Coronary artery (tissue), 2 donors: ENCODE measurements at regions not wholly inside any gene's neighbourhood (a gene's known extent, or its start where the extent isn't known, plus 50 kb on each side); places are given as distances from the start of the nearest gene placed in this dataset.
"Not testable (repeated sequence)": the region's sequence is repeated elsewhere in the genome, so short reads cannot be mapped to it uniquely, and the experiment has no call there.

Source experiments
- DNase-seq: peaks from one replicate; pipeline ENCODE4 v3.0.0-alpha.2; 2017; ENCODE audit warnings: low spot score
- H3K27ac ChIP-seq, 2 donors: fragments of 200-600 bp; sonication (generic); one replicate each; pipeline ENCODE4 v1.5.1; 2016 to 2019
- H3K4me3 ChIP-seq: fragments of 200-600 bp; sonication (generic); 2 replicates; pipeline ENCODE4 v1.5.1; 2016; ENCODE audit warnings: mild to moderate bottlenecking, moderate library complexity
- TF ChIP-seq, protein P1 (sequence below): fragments of 200-600 bp; sonication (generic); IDR thresholded peaks from one replicate; pipeline ENCODE4 v1.5.1; 2019; ENCODE audit warnings: antibody characterized with exemption

DNA sequence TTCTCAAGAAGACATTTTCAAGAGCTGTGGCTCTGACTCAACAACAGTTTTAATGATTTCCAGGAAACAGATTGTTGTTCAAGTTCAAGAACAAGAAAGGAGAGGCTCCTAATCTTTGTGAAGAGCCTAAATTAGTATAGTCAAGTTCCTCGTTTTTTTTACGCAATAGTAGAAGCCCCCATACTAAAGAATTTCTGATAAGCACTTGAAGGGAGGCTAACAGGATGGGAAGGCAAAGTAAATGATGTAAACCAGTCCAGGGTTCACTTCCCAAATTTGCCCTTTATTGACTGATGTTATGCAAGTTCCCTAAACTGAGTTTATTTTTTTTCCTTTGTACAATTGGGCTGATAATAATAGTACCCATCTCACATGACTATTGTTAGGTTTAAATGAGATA lies 178.2 kb downstream of the RTL9 start:
- no peak for DNase-seq
- no peak overlapping the region for H3K27ac ChIP-seq
- H3K4me3 ChIP-seq, result no peak overlapping the region
- TF ChIP-seq, protein P1, sequence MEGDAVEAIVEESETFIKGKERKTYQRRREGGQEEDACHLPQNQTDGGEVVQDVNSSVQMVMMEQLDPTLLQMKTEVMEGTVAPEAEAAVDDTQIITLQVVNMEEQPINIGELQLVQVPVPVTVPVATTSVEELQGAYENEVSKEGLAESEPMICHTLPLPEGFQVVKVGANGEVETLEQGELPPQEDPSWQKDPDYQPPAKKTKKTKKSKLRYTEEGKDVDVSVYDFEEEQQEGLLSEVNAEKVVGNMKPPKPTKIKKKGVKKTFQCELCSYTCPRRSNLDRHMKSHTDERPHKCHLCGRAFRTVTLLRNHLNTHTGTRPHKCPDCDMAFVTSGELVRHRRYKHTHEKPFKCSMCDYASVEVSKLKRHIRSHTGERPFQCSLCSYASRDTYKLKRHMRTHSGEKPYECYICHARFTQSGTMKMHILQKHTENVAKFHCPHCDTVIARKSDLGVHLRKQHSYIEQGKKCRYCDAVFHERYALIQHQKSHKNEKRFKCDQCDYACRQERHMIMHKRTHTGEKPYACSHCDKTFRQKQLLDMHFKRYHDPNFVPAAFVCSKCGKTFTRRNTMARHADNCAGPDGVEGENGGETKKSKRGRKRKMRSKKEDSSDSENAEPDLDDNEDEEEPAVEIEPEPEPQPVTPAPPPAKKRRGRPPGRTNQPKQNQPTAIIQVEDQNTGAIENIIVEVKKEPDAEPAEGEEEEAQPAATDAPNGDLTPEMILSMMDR, result no peak

DNA sequence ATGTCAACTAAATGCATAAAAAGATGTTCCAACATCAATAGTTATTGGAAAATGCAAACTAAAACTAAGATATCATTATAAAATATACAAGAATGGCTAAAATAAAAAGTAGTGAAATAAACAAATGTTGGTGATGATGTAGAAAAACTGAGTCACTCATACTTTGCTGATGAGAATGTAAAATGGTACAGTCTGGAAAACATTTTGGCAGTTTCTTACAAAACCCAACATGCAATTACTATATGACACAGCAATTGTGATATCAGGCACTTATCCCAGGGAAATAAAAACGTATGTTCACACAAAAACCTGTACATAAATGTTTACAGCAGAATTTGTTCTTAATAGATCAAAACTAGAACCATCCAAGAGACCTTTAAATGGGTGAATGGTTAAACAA lies 182.6 kb downstream of the RTL9 start:
- TF ChIP-seq, protein P1, result no peak
- H3K4me3 ChIP-seq, result no peak overlapping the region
- H3K27ac ChIP-seq, result no peak overlapping the region
- DNase-seq, result no peak

DNA sequence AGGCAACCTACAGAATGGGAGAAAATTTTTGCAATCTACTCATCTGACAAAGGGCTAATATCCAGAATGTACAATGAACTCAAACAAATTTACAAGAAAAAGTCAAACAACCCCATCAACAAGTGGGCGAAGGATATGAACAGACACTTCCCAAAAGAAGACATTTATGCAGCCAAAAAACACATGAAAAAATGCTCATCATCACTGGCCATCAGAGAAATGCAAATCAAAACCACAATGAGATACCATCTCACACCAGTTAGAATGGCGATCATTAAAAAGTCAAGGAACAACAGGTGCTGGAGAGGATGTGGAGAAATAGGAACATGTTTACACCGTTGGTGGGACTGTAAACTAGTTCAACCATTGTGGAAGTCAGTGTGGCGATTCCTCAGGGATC lies 192.2 kb downstream of the RTL9 start:
- not testable (repeated sequence) for H3K4me3 ChIP-seq, H3K27ac ChIP-seq, DNase-seq

DNA sequence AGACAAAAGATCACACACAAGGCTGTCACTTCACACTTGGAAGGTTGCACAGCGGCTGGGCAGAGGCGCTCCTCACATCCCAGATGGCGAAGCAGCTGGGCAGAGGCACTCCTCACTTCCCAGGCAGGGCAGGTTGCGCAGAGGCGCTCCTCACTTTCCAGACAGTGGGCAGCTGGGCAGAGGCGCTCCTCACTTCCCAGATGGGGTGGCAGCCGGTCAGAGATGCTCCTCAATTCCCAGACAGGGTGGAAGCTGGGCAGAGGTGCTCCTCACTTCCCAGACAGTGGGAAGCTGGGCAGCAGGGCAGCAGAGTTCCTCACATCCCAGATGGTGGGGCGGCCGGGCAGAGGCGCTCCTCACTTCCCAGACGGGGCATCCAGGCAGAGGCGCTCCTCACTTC lies 199.2 kb downstream of the RTL9 start:
- Histone ChIP-seq H3K4me3 (no peak overlapping the region), H3K27ac (no peak overlapping the region)
- TF ChIP-seq, protein P1, result no peak
- no peak for DNase-seq

DNA sequence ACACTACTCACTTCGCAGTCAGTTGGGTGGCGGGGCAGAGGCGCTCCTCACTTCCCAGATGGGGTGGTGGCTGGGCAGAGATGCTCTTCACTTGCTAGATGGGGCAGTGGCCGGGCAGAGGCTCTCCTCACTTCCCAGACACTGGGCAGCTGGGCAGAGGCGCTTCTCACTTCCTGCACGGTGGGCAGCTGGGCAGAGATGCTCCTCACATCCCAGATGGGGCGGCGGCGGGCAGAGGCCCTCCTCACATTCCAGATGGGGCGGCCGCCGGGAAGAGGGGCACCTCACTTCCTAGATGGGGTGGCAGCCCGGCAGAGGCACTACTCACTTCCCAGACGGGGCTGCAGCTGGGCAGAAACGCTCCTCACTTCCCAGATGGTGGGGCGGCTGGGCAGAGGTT lies 199.8 kb downstream of the RTL9 start:
- no peak for DNase-seq
- no peak overlapping the region for H3K27ac ChIP-seq
- TF ChIP-seq, protein P1, result no peak
- no peak overlapping the region for H3K4me3 ChIP-seq

DNA sequence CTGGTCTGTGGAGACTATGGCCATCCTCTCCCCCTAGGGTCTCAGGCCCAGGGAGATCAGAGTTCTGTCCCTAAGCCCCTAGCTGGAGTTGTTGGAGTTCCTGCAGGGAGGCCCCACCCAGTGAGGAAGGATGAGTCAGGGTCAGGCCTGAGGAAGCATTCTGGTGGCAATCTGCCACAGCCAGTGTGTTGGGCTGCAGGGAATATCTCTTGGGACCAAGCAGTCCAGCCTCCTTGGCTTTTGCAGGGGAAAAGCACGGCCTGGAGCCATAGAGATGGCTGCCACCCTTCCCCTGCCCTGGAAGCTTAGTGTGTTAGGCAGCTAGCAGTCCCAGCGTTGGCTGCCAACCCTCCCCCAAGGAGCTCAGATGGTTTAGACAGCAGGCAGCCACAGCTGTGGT lies 202.4 kb downstream of the RTL9 start:
- TF ChIP-seq, protein P1, result no peak
- DNase-seq, result no peak
- no peak overlapping the region for H3K27ac ChIP-seq

DNA sequence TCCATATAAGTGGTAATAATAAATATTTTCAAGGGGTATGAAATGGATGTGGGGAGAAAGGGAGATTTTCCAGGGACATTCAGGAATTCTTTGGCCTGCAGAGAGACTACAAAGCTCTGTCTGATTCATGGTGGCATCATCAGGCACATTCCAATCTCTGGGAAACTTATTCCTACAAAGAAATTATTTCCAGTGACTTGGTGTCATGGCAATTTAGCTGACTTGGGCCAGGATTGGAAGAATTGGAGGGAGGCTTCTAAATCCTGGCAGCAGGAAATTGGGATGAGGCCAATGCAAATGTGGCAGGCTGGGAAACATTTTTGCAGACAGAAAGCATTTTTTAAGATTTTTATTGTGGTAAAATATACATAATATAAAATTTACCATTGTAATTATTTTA lies 204.6 kb downstream of the RTL9 start:
- H3K4me3 ChIP-seq, result no peak overlapping the region
- no peak overlapping the region for H3K27ac ChIP-seq
- no peak for DNase-seq
- TF ChIP-seq, protein P1, result no peak

More for the DNA sequence above, 202.4 kb downstream of the RTL9 start:
- H3K4me3 ChIP-seq, result no peak overlapping the region

DNA sequence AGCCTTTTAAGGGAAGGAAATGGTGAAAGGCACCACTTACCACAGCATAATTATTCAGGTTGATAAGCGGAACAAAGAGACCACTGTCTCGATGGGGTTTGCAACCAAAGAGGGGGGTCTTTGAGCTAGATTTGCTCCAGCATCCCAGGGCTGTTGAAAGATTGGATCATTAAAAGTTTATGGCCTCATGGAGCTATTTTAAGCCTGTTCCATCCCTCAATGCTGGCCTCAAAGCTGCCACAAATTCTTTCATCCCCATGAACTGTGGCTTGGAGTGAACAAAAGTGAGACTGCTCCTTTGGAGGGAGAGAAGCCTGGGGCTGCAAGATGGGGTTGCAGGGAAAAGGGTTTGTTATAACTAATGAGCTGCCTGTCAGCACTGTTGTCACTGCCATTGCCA lies 209.8 kb downstream of the RTL9 start:
- no peak overlapping the region for H3K4me3 ChIP-seq
- H3K27ac ChIP-seq, result no peak overlapping the region
- DNase-seq, result no peak
- TF ChIP-seq, protein P1, result no peak
